Left lobe of liver (tissue), 2 donors: ENCODE measurements at regions not wholly inside any gene's neighbourhood (a gene's known extent, or its start where the extent isn't known, plus 50 kb on each side); places are given as distances from the start of the nearest gene placed in this dataset.

Experiments used
- ATAC-seq: fragments of 200-7000 bp; cut with Tn5 transposase; one replicate; pipeline ENCODE4 v1.9.1; 2020; ENCODE audit warnings: mild to moderate bottlenecking, moderate library complexity
- DNase-seq: peaks from one replicate; pipeline ENCODE4 v3.0.0-alpha.2; 2020; ENCODE audit warnings: low spot score
- donor health status: DM: no; HTN: no; CAD: no; lungs with moderate emphysema.
- donor health status: DM: no; HTN: yes; CAD: no.

- DNase-seq: no peak
- no peak for ATAC-seq
Measured at GRCh38 chr3:127132876-127133275, 60.1 kb upstream of the PRR23E start.

GRCh38 chr3:127133971-127134370, 59.0 kb upstream of the PRR23E start:
- DNase-seq (no peak), ATAC-seq (no peak)

- ATAC-seq (no peak), DNase-seq (no peak)
Measured at GRCh38 chr3:127134466-127134865, 58.5 kb upstream of the PRR23E start.

GRCh38 chr3:127134887-127135240, 58.1 kb upstream of the PRR23E start:
- no peak for DNase-seq

GRCh38 chr3:127135241-127136023, 57.5 kb upstream of the PRR23E start:
- peak; percentile 9 for ATAC-seq

More at GRCh38 chr3:127134887-127135240, 58.1 kb upstream of the PRR23E start:
- no peak for ATAC-seq

GRCh38 chr3:127136024-127136600, 56.8 kb upstream of the PRR23E start:
- ATAC-seq (no peak), DNase-seq (no peak)

More at GRCh38 chr3:127135241-127136023, 57.5 kb upstream of the PRR23E start:
- no peak for DNase-seq

GRCh38 chr3:127136706-127137105, 56.2 kb upstream of the PRR23E start:
- DNase-seq (no peak), ATAC-seq (no peak)

- DNase-seq (no peak), ATAC-seq (no peak)
Measured at GRCh38 chr3:127137113-127137512, 55.8 kb upstream of the PRR23E start.

GRCh38 chr3:127137757-127138536, 55.0 kb upstream of the PRR23E start:
- DNase-seq (no peak), ATAC-seq (no peak)

- ATAC-seq (no peak), DNase-seq (no peak)
Measured at GRCh38 chr3:127139601-127140500, 53.1 kb upstream of the PRR23E start.

GRCh38 chr3:127140501-127141460, 52.1 kb upstream of the PRR23E start:
- DNase-seq (no peak), ATAC-seq (no peak)

GRCh38 chr3:127141921-127142730, 50.8 kb upstream of the PRR23E start:
- peak; percentile 65 for DNase-seq
- peak; percentile 70 for ATAC-seq
